ENCODE measurements at regions not wholly inside any gene's neighbourhood (a gene's known extent, or its start where the extent isn't known, plus 50 kb on each side); places are given as distances from the start of the nearest gene placed in this dataset.

- no peak for TF ChIP-seq CTCF (IDR thresholded peaks at IDR 0.05)
- no peak for TF ChIP-seq POLR2A (IDR thresholded peaks at IDR 0.05)
Observed at GRCh38 chr14:95397325-95397724, 77.6 kb upstream of the CLMN start.

Measured in tibial nerve (tissue), 3 donors.